Muscle of arm (tissue), 1 donor: ENCODE measurements at regions not wholly inside any gene's neighbourhood (a gene's known extent, or its start where the extent isn't known, plus 50 kb on each side); places are given as distances from the start of the nearest gene placed in this dataset.
"Not testable (repeated sequence)": the region's sequence is repeated elsewhere in the genome, so short reads cannot be mapped to it uniquely, and the experiment has no call there.

Source experiments
- DNase-seq: peaks from one replicate; pipeline ENCODE4 v3.0.0-alpha.2; 2013

- not testable (repeated sequence) for DNase-seq
These were observed 122.5 kb upstream of the FBXO28 start for GRCh38 chr1:223991297-223991857.

GRCh38 chr1:223961985-223962384 lies 116.2 kb upstream of the TP53BP2 start:
- DNase-seq, result not testable (repeated sequence)

GRCh38 chr1:223952801-223953200 lies 107.1 kb upstream of the TP53BP2 start:
- DNase-seq, result not testable (repeated sequence)

GRCh38 chr1:223951551-223951950 lies 105.8 kb upstream of the TP53BP2 start:
- DNase-seq, result not testable (repeated sequence)

- DNase-seq, result not testable (repeated sequence)
These were observed 104.2 kb upstream of the TP53BP2 start for GRCh38 chr1:223949944-223950343.

GRCh38 chr1:223948041-223948440 lies 102.3 kb upstream of the TP53BP2 start:
- DNase-seq, result not testable (repeated sequence)

- DNase-seq, result not testable (repeated sequence)
These were observed 90.8 kb upstream of the TP53BP2 start for GRCh38 chr1:223936592-223936991.

- DNase-seq, result not testable (repeated sequence)
These were observed 85.7 kb upstream of the TP53BP2 start for GRCh38 chr1:223931476-223931875.

- DNase-seq, result not testable (repeated sequence)
These were observed 75.1 kb upstream of the TP53BP2 start for GRCh38 chr1:223920805-223921204.

GRCh38 chr1:223915476-223915875 lies 69.7 kb upstream of the TP53BP2 start:
- not testable (repeated sequence) for DNase-seq

GRCh38 chr1:223913715-223914114 lies 68.0 kb upstream of the TP53BP2 start:
- DNase-seq, result not testable (repeated sequence)

GRCh38 chr1:223907943-223908587 lies 62.3 kb upstream of the TP53BP2 start:
- DNase-seq, result not testable (repeated sequence)

- not testable (repeated sequence) for DNase-seq
These were observed 57.5 kb upstream of the TP53BP2 start for GRCh38 chr1:223903221-223903620.

GRCh38 chr1:223899775-223900174 lies 54.0 kb upstream of the TP53BP2 start:
- not testable (repeated sequence) for DNase-seq

- not testable (repeated sequence) for DNase-seq
These were observed 51.4 kb upstream of the TP53BP2 start for GRCh38 chr1:223897097-223897496.

- not testable (repeated sequence) for DNase-seq
These were observed 50.2 kb upstream of the TP53BP2 start for GRCh38 chr1:223895950-223896349.
